Uterus (tissue), 3 donors: ENCODE measurements at regions not wholly inside any gene's neighbourhood (a gene's known extent, or its start where the extent isn't known, plus 50 kb on each side); places are given as distances from the start of the nearest gene placed in this dataset.

Experiments used
- DNase-seq, 2 donors: peaks; one replicate each; pipeline ENCODE4 v3.0.0-alpha.2; 2019 to 2020
- H3K27ac ChIP-seq, 2 donors: fragments of 200-600 bp; sonication (generic); 1 replicate in 1 of 2; 2 replicates in 1 of 2; pipeline ENCODE4 v1.5.1; 2016 to 2018
- H3K27me3 ChIP-seq, 2 donors: fragments of 200-600 bp; sonication (generic); one replicate each; pipeline ENCODE4 v1.5.1; 2018 to 2019; ENCODE audit warnings: control low read depth in 1 of 2
- H3K36me3 ChIP-seq, 2 donors: fragments of 200-600 bp; sonication (generic); one replicate each; pipeline ENCODE4 v1.5.1; 2019; ENCODE audit warnings: control low read depth in 1 of 2
- H3K4me1 ChIP-seq, 2 donors: fragments of 200-600 bp; sonication (generic); one replicate each; pipeline ENCODE4 v1.5.1; 2018 to 2019; ENCODE audit warnings: control low read depth in 1 of 2
- H3K4me3 ChIP-seq, 2 donors: fragments of 200-600 bp; sonication (generic); 1 replicate in 1 of 2; 2 replicates in 1 of 2; pipeline ENCODE4 v1.5.1; 2018 to 2019; ENCODE audit warnings: mild to moderate bottlenecking in 1 of 2
- H3K9me3 ChIP-seq, 2 donors: fragments of 200-600 bp; sonication (generic); one replicate each; pipeline ENCODE4 v1.5.1; 2019; ENCODE audit warnings: control low read depth in 1 of 2
- CTCF ChIP-seq, 4 experiments: fragments of 200-600 bp in 2 of 4; fragments of 450-650 bp in 2 of 4; sonication (generic) in 2 of 4; IDR thresholded peaks; one replicate each; pipeline ENCODE4 v1.5.1; 2016 to 2019; ENCODE audit warnings: antibody characterized with exemption in 4 of 4, mild to moderate bottlenecking in 2 of 4, moderate library complexity in 1 of 4
- POLR2A ChIP-seq, 2 donors: fragments of 450-650 bp; IDR thresholded peaks; one replicate each; pipeline ENCODE4 v1.6.1; 2016; ENCODE audit warnings: antibody characterized with exemption in 2 of 2, mild to moderate bottlenecking in 1 of 2, moderate library complexity in 1 of 2
- intact Hi-C: fragments of 100-400 bp; cut with DNase I; formaldehyde crosslinking; loops from one replicate; pipeline ENCODE4 v1.15.1; 2023; ENCODE audit warnings: low total_unique reads
- donor health status: DM: yes; HTN: yes; CAD: no.

- DNase-seq = no peak
- intact Hi-C loops = no loop called here
- TF ChIP-seq POLR2A (IDR thresholded peaks at IDR 0.05) (no peak), CTCF (IDR thresholded peaks at IDR 0.05) (no peak)
- H3K36me3 ChIP-seq = no peaks in the 10 kb centered on the region
- H3K9me3 ChIP-seq = no peaks in the 10 kb centered on the region
- no peaks in the 10 kb centered on the region for H3K4me1 ChIP-seq
- no peak overlapping the region for H3K4me3 ChIP-seq
- H3K27me3 ChIP-seq = no peaks in the 10 kb centered on the region
- H3K27ac ChIP-seq = no peak overlapping the region
Observed at GRCh38 chr4:159677521-159677920, 574.6 kb downstream of the RAPGEF2 start.

- Histone ChIP-seq H3K4me1 (no peaks in the 10 kb centered on the region), H3K27me3 (no peaks in the 10 kb centered on the region), H3K36me3 (no peaks in the 10 kb centered on the region), H3K4me3 (no peak overlapping the region), H3K9me3 (no peaks in the 10 kb centered on the region), H3K27ac (no peak overlapping the region)
- intact Hi-C loops = no loop called here
- TF ChIP-seq CTCF (IDR thresholded peaks at IDR 0.05) (no peak), POLR2A (IDR thresholded peaks at IDR 0.05) (no peak)
- DNase-seq = no peak
Observed at GRCh38 chr4:159682996-159683395, 580.1 kb downstream of the RAPGEF2 start.

GRCh38 chr4:159684061-159684460, 581.2 kb downstream of the RAPGEF2 start:
- DNase-seq = no peak

GRCh38 chr4:159685340-159686092, 582.6 kb downstream of the RAPGEF2 start:
- Histone ChIP-seq H3K9me3 (no peaks in the 10 kb centered on the region), H3K27ac (no peak overlapping the region), H3K4me1 (no peaks in the 10 kb centered on the region), H3K4me3 (no peak overlapping the region), H3K36me3 (no peaks in the 10 kb centered on the region), H3K27me3 (no peaks in the 10 kb centered on the region)
- DNase-seq = no peak
- intact Hi-C loops = no loop called here
- TF ChIP-seq CTCF (IDR thresholded peaks at IDR 0.05) (no peak), POLR2A (IDR thresholded peaks at IDR 0.05) (no peak)

More at GRCh38 chr4:159684061-159684460, 581.2 kb downstream of the RAPGEF2 start:
- intact Hi-C loops = no loop called here
- Histone ChIP-seq H3K4me1 (no peaks in the 10 kb centered on the region), H3K4me3 (no peak overlapping the region), H3K9me3 (no peaks in the 10 kb centered on the region), H3K27ac (no peak overlapping the region), H3K36me3 (no peaks in the 10 kb centered on the region), H3K27me3 (no peaks in the 10 kb centered on the region)
- no peak for TF ChIP-seq CTCF (IDR thresholded peaks at IDR 0.05)
- no peak for TF ChIP-seq POLR2A (IDR thresholded peaks at IDR 0.05)

- H3K4me1 ChIP-seq = no peaks in the 10 kb centered on the region
- no peak for DNase-seq
- H3K9me3 ChIP-seq = no peaks in the 10 kb centered on the region
- intact Hi-C loops = no loop called here
- no peak overlapping the region for H3K4me3 ChIP-seq
- H3K27me3 ChIP-seq = no peaks in the 10 kb centered on the region
- TF ChIP-seq CTCF (IDR thresholded peaks at IDR 0.05) (no peak), POLR2A (IDR thresholded peaks at IDR 0.05) (no peak)
- H3K27ac ChIP-seq = no peak overlapping the region
- no peaks in the 10 kb centered on the region for H3K36me3 ChIP-seq
Observed at GRCh38 chr4:159689526-159689925, 586.6 kb downstream of the RAPGEF2 start.
